A673 (cell line): ENCODE measurements at regions not wholly inside any gene's neighbourhood (a gene's known extent, or its start where the extent isn't known, plus 50 kb on each side); places are given as distances from the start of the nearest gene placed in this dataset.

Source experiments
- BruUV-seq: library from RNA; stranded (reverse); fragments of 400-500 nt; replicated peaks from 2 replicates; lab custom pipeline; 2021; lab: Mats Ljungman, UMichigan
- CTCF ChIA-PET: fragments of 300-600 bp; sonication (Branson Sonifier 250); formaldehyde crosslinking; loops from one replicate; lab custom pipeline; 2022; ENCODE audit warnings: antibody characterized with exemption; lab: Charles Lee
- POLR2A ChIA-PET: fragments of 300-600 bp; sonication (Branson Sonifier 250); formaldehyde crosslinking; loops from one replicate; lab custom pipeline; 2022; ENCODE audit warnings: antibody characterized with exemption; ENCODE audit not compliant: low non-redundant PET; lab: Charles Lee
- DNase-seq: peaks from one replicate; pipeline ENCODE4 v3.0.0-alpha.2; 2015; ENCODE audit warnings: low spot score
- H3K27ac ChIP-seq: fragments of 200-600 bp; sonication (generic); 2 replicates; pipeline ENCODE4 v1.5.1; 2016; ENCODE audit warnings: mixed run types, low read depth, mild to moderate bottlenecking, mixed read lengths, antibody characterized with exemption, low read length; ENCODE audit not compliant: poor library complexity, severe bottlenecking
- H3K27me3 ChIP-seq: fragments of 200-600 bp; sonication (generic); replicated peaks from 2 replicates; pipeline ENCODE4 v1.6.1; 2017; ENCODE audit warnings: mixed run types, low read depth, mild to moderate bottlenecking, mixed read lengths, antibody characterized with exemption, low read length; ENCODE audit not compliant: insufficient read depth, poor library complexity
- H3K36me3 ChIP-seq: fragments of 200-600 bp; sonication (generic); 2 replicates; pipeline ENCODE4 v1.6.1; 2016; ENCODE audit warnings: mixed run types, mild to moderate bottlenecking, mixed read lengths, antibody characterized with exemption, low read length; ENCODE audit not compliant: insufficient read depth, poor library complexity, severe bottlenecking
- H3K4me1 ChIP-seq: fragments of 200-600 bp; sonication (generic); 2 replicates; pipeline ENCODE4 v1.6.1; 2017; ENCODE audit warnings: mixed run types, mild to moderate bottlenecking, mixed read lengths, antibody characterized with exemption, low read length; ENCODE audit not compliant: insufficient read depth, poor library complexity, severe bottlenecking
- H3K4me3 ChIP-seq: fragments of 200-600 bp; sonication (generic); 2 replicates; pipeline ENCODE4 v1.5.1; 2016; ENCODE audit warnings: low read depth, mixed run types, mild to moderate bottlenecking, mixed read lengths, low read length; ENCODE audit not compliant: poor library complexity, severe bottlenecking
- H3K9me3 ChIP-seq: fragments of 200-600 bp; sonication (generic); 2 replicates; pipeline ENCODE4 v1.6.1; 2016; ENCODE audit warnings: mixed run types, low read depth, mild to moderate bottlenecking, mixed read lengths, antibody characterized with exemption, low read length; ENCODE audit not compliant: poor library complexity, severe bottlenecking
- EZH2 ChIP-seq: fragments of 200-600 bp; sonication (generic); IDR thresholded peaks from 2 replicates; pipeline ENCODE4 v1.6.1; 2017; ENCODE audit warnings: borderline replicate concordance, low read depth, mild to moderate bottlenecking, mixed read lengths, antibody characterized with exemption, low read length; ENCODE audit not compliant: poor library complexity, severe bottlenecking
- intact Hi-C: fragments of 100-400 bp; cut with micrococcal nuclease; formaldehyde crosslinking; loops from one replicate; pipeline ENCODE4 v1.10.0; 2022; ENCODE audit not compliant: unreplicated experiment
- TF ChIP-seq, protein P1 (sequence below): fragments of 300-800, 200-600 bp; sonication (generic); conservative IDR thresholded peaks from 2 replicates; pipeline ENCODE4 v1.5.1; 2017; ENCODE audit warnings: low read depth, mild to moderate bottlenecking, antibody characterized with exemption, low read length, moderate library complexity, mixed read lengths

DNA sequence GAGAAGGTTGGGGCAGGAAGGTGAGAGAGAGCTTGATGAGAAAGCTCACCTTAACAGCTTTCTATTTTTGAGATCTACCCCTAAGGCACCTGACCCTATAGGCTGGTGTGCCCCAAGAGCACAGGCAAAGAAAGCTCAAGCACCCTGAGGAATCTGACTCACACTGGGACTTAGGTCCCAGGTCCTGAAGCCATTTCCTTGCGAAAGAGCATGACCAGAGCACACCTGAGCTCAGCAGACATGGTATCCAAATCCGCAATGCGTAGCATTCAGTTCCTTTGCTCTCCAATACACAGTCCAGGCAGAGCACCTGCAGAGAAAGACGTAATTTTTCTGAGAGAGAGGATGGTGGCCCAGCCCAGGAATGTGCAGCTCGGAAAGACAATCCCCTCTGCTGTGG lies 112.1 kb upstream of the LPP start:
- BruUV-seq: no TSS peak
- no peak for DNase-seq
- H3K9me3 ChIP-seq: no peaks in the 10 kb centered on the region
- no peaks in the 10 kb centered on the region for H3K4me1 ChIP-seq
- H3K36me3 ChIP-seq: no peaks in the 10 kb centered on the region
- no peak for TF ChIP-seq EZH2
- TF ChIP-seq, protein P1, sequence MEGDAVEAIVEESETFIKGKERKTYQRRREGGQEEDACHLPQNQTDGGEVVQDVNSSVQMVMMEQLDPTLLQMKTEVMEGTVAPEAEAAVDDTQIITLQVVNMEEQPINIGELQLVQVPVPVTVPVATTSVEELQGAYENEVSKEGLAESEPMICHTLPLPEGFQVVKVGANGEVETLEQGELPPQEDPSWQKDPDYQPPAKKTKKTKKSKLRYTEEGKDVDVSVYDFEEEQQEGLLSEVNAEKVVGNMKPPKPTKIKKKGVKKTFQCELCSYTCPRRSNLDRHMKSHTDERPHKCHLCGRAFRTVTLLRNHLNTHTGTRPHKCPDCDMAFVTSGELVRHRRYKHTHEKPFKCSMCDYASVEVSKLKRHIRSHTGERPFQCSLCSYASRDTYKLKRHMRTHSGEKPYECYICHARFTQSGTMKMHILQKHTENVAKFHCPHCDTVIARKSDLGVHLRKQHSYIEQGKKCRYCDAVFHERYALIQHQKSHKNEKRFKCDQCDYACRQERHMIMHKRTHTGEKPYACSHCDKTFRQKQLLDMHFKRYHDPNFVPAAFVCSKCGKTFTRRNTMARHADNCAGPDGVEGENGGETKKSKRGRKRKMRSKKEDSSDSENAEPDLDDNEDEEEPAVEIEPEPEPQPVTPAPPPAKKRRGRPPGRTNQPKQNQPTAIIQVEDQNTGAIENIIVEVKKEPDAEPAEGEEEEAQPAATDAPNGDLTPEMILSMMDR: no peak
- H3K27me3 ChIP-seq: no peaks in the 10 kb centered on the region
- no peak overlapping the region for H3K27ac ChIP-seq
- ChIA-PET POLR2A (no interaction called here), CTCF (interaction anchor here (1.0 kb wide), 1 partner anchor 13 kb away, joined by 3 read pairs; no protein-coding TSS in a partner anchor)
- no peak overlapping the region for H3K4me3 ChIP-seq
- intact Hi-C loops: loop anchor here (10.0 kb wide), 1 partner anchor 297 kb away; the partner anchor contains the start of gene BCL6

DNA sequence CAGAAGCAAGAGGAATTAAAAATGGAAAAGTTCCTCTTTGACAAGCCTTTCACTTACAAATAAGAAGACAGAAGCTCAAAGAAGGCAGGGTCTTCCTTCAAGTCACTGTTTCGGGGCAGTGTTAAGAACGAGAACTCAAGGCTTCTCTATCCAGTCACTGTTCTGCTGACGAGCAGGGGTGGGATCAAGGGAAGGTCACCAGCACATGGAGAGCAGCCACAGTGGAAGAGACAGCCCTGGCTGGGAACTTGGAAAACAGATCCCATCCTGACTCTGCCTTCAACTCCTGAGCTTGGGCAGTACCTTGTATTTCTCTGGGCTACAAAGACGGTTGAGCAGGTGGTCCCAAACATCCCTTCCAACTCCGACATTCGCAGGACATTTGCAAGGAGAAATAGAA lies 111.5 kb upstream of the LPP start:
- intact Hi-C loops: loop anchor here (10.0 kb wide), 1 partner anchor 298 kb away; the partner anchor contains the start of gene BCL6
- Histone ChIP-seq H3K9me3 (no peaks in the 10 kb centered on the region), H3K27ac (no peak overlapping the region), H3K4me1 (no peaks in the 10 kb centered on the region), H3K27me3 (no peaks in the 10 kb centered on the region), H3K36me3 (no peaks in the 10 kb centered on the region), H3K4me3 (no peak overlapping the region)
- ChIA-PET POLR2A (no interaction called here), CTCF (no interaction called here)
- no peak for TF ChIP-seq EZH2
- TF ChIP-seq, protein P1: no peak
- DNase-seq: no peak
- no TSS peak for BruUV-seq

DNA sequence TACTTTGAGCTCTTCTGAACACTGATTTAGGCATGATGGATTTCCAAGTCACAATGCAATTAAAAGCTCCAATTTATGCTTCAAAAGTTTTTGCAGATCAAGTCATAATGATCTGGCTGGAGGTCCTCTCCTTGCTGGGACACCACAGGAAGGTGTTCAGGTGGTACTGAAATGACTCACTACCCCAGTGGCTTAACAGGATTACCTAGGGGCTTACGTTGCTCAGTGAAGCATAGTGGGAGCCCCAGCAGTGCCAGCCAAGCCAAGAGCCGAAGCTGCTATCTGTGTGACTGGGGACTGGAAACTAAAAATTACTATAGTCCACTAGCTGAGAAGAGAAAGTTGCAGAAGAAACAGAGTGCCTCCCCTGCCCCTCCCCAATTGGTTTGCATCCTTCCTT lies 110.1 kb upstream of the LPP start:
- POLR2A ChIA-PET: no interaction called here
- Histone ChIP-seq H3K27ac (no peak overlapping the region), H3K4me3 (no peak overlapping the region), H3K4me1 (no peaks in the 10 kb centered on the region), H3K9me3 (no peaks in the 10 kb centered on the region), H3K27me3 (no peaks in the 10 kb centered on the region), H3K36me3 (no peaks in the 10 kb centered on the region)
- no peak for DNase-seq
- intact Hi-C loops: loop anchor here (10.0 kb wide), 1 partner anchor 299 kb away; the partner anchor contains the start of gene BCL6
- BruUV-seq: no TSS peak
- TF ChIP-seq, protein P1: no peak
- no peak for TF ChIP-seq EZH2
- CTCF ChIA-PET: no interaction called here
